ENCODE measurements at regions not wholly inside any gene's neighbourhood (a gene's known extent, or its start where the extent isn't known, plus 50 kb on each side); places are given as distances from the start of the nearest gene placed in this dataset.

- no peaks in the 10 kb centered on the region for H3K27me3 ChIP-seq (ENCODE audit: control insufficient read depth, insufficient read depth, low read length)
- H3K36me3 ChIP-seq (ENCODE audit: control insufficient read depth, insufficient read depth, low read length) = no peaks in the 10 kb centered on the region
- H4K20me1 ChIP-seq (ENCODE audit: insufficient read depth, low read length) = no peaks in the 10 kb centered on the region
- dilution Hi-C loops (cut with HindIII; ENCODE audit: low sequenced_read_pairs, unreplicated experiment) (no loop called here), in situ Hi-C loops (cut with MboI; ENCODE audit: low sequenced_read_pairs) (no loop called here), intact Hi-C loops (cut with micrococcal nuclease) (no loop called here)
- H3K4ac ChIP-seq (ENCODE audit: low read depth, low read length) = no peak overlapping the region
- H3K18ac ChIP-seq (ENCODE audit: low read depth, low read length) = no peak overlapping the region
- H3K27ac ChIP-seq (ENCODE audit: insufficient read depth, low read length) = no peak overlapping the region
- H2AK5ac ChIP-seq (ENCODE audit: low read depth, low read length) = no peak overlapping the region
- H2AFZ ChIP-seq (replicated peaks; ENCODE audit: low read length, poor library complexity) = no peak overlapping the region
- DNase-seq (no peak), ATAC-seq (ENCODE audit: low read depth) (no peak)
- CTCF ChIA-PET = no interaction called here
- H2BK5ac ChIP-seq (ENCODE audit: low read depth, low read length, poor library complexity, severe bottlenecking) = no peak overlapping the region
- H3K9ac ChIP-seq (ENCODE audit: low read depth, low read length) = no peak overlapping the region
- H2AK9ac ChIP-seq (replicated peaks; ENCODE audit: low read depth, low read length, poor library complexity) = no peak overlapping the region
- no TSS peak for BruUV-seq (replicated peaks)
- H3K9me3 ChIP-seq (ENCODE audit: control insufficient read depth, insufficient read depth, low read length) = peaks cover 8% of the 10 kb centered on the region
- H4K8ac ChIP-seq (ENCODE audit: low read depth in 2 of 2, low read length in 2 of 2) = no peak overlapping the region
- no peak overlapping the region for H4K91ac ChIP-seq (ENCODE audit: insufficient read depth, low read depth, low read length)
- H4K5ac ChIP-seq (ENCODE audit: low read depth, low read length) = no peak overlapping the region
- TF ChIP-seq POLR2A (IDR thresholded peaks at IDR 0.05; ENCODE audit: low read depth, low read length) (no peak), CEBPB (IDR thresholded peaks at IDR 0.05; ENCODE audit: low read depth, low read length) (no peak), NFE2L2 (IDR thresholded peaks at IDR 0.05; ENCODE audit: low read depth, low read length) (no peak), CTCF (conservative IDR thresholded peaks at IDR 0.05; ENCODE audit: low read depth, low read length) (no peak), FOS (IDR thresholded peaks at IDR 0.05; ENCODE audit: low read depth, low read length) (no peak), MAZ (IDR thresholded peaks at IDR 0.05; ENCODE audit: borderline replicate concordance, low read depth, low read length) (no peak), SMC3 (IDR thresholded peaks at IDR 0.05; ENCODE audit: low read depth, low read length) (no peak), MXI1 (IDR thresholded peaks at IDR 0.05; ENCODE audit: borderline replicate concordance, low read depth, low read length) (no peak), ELK1 (IDR thresholded peaks at IDR 0.05; ENCODE audit: borderline replicate concordance, low read depth, low read length) (no peak), BHLHE40 (IDR thresholded peaks at IDR 0.05; ENCODE audit: low read depth, low read length) (no peak), RFX5 (IDR thresholded peaks at IDR 0.05; ENCODE audit: low read depth, low read length) (no peak), RCOR1 (IDR thresholded peaks at IDR 0.05; ENCODE audit: insufficient replicate concordance, low read length) (no peak), MAFK (IDR thresholded peaks at IDR 0.05; ENCODE audit: low read depth, low read length) (no peak), CHD1 (IDR thresholded peaks at IDR 0.05; ENCODE audit: low read depth, low read length) (no peak)
- no peak overlapping the region for H3K4me2 ChIP-seq (ENCODE audit: low read depth, low read length)
- H3K14ac ChIP-seq (replicated peaks; ENCODE audit: low read depth, low read length) = no peak overlapping the region
- POLR2A ChIA-PET (ENCODE audit: unreplicated experiment) = no interaction called here
- H3K9me1 ChIP-seq (ENCODE audit: insufficient read depth, low read length) = no peaks in the 10 kb centered on the region
- H3K23ac ChIP-seq (ENCODE audit: low read depth, low read length) = no peak overlapping the region
- no peaks in the 10 kb centered on the region for H3K79me1 ChIP-seq (ENCODE audit: low read depth in 1 of 2, low read length in 2 of 2)
- H2BK15ac ChIP-seq (ENCODE audit: low read depth, low read length) = no peak overlapping the region
- H2BK120ac ChIP-seq (ENCODE audit: low read depth, low read length) = no peak overlapping the region
- H3K56ac ChIP-seq (ENCODE audit: extremely low read depth, insufficient read depth, low read length) = no peak overlapping the region
- no peak overlapping the region for H3K4me3 ChIP-seq (ENCODE audit: insufficient read depth, low read depth, low read length)
- H3K4me1 ChIP-seq (ENCODE audit: control insufficient read depth, insufficient read depth, low read length) = no peaks in the 10 kb centered on the region
- no peak overlapping the region for H2BK20ac ChIP-seq (ENCODE audit: low read depth, low read length)
- WGBS, 2 experiments (ENCODE audit: extremely low coverage in 2 of 2, insufficient read length in 1 of 2) = no CpG with 5 or more reads among the region's 2 CpGs
These were observed 381.1 kb upstream of the PHF14 start for GRCh38 chr7:10592604-10593003.

Data from IMR-90 (cell line).